MM.1S (cell line): ENCODE measurements at regions not wholly inside any gene's neighbourhood (a gene's known extent, or its start where the extent isn't known, plus 50 kb on each side); places are given as distances from the start of the nearest gene placed in this dataset.

Experiments used
- EZH2 ChIP-seq: fragments of 300-600 bp; sonication (generic); optimal IDR thresholded peaks from 2 replicates; pipeline ENCODE3; 2017; ENCODE audit warnings: low read depth, mild to moderate bottlenecking, antibody characterized with exemption, low read length, mixed read lengths
- EZH2phosphoT487 ChIP-seq: fragments of 300-600 bp; sonication (generic); IDR thresholded peaks from 2 replicates; pipeline ENCODE4 v1.6.1; 2018; ENCODE audit warnings: antibody characterized with exemption, low read length
- TF ChIP-seq, protein P1 (sequence below): fragments of 300-600 bp; sonication (generic); IDR thresholded peaks from 2 replicates; pipeline ENCODE4 v1.5.1; 2016; ENCODE audit warnings: antibody characterized with exemption, low read length, mixed read lengths

DNA sequence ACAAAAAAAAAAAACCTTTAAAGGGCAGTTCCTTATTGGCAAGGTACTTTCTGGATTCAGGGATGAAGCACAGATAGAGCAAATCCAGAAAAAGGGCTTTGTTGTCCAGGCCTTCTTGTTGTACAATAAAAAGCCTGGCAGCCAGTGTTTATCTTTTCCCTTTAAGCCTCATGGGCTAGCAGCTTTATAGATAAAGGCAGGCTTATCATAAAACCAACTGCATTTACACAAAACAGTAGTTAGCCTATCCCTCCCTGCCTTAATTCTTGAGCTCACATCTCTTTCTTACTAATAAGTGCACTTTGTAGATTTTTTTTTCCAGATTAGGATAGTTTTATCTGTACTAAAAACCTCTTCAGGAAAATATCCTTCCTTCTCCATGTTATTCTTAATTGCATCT is 662.8 kb upstream of the CCDC54 start:
- TF ChIP-seq, protein P1, sequence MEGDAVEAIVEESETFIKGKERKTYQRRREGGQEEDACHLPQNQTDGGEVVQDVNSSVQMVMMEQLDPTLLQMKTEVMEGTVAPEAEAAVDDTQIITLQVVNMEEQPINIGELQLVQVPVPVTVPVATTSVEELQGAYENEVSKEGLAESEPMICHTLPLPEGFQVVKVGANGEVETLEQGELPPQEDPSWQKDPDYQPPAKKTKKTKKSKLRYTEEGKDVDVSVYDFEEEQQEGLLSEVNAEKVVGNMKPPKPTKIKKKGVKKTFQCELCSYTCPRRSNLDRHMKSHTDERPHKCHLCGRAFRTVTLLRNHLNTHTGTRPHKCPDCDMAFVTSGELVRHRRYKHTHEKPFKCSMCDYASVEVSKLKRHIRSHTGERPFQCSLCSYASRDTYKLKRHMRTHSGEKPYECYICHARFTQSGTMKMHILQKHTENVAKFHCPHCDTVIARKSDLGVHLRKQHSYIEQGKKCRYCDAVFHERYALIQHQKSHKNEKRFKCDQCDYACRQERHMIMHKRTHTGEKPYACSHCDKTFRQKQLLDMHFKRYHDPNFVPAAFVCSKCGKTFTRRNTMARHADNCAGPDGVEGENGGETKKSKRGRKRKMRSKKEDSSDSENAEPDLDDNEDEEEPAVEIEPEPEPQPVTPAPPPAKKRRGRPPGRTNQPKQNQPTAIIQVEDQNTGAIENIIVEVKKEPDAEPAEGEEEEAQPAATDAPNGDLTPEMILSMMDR, result no peak
- no peak for TF ChIP-seq EZH2
- no peak for TF ChIP-seq EZH2phosphoT487
